GM18873 (cell line): ENCODE measurements at regions not wholly inside any gene's neighbourhood (a gene's known extent, or its start where the extent isn't known, plus 50 kb on each side); places are given as distances from the start of the nearest gene placed in this dataset.

ENCODE experiments used
- ATAC-seq: cut with Tn5 transposase; IDR thresholded peaks from one replicate; pipeline ENCODE4 v1.9.1; 2021; ENCODE audit warnings: mild to moderate bottlenecking, moderate library complexity, moderate number of reproducible peaks; ENCODE audit not compliant: unreplicated experiment, low FRiP score

- ATAC-seq = no peak
Observed at GRCh38 chr14:36047912-36048311, 128.6 kb downstream of the PTCSC3 start.

- ATAC-seq = no peak
Observed at GRCh38 chr14:36035675-36036074, 140.8 kb downstream of the PTCSC3 start.

- ATAC-seq = no peak
Observed at GRCh38 chr14:36028665-36029064, 147.9 kb downstream of the PTCSC3 start.

- no peak for ATAC-seq
Observed at GRCh38 chr14:36028218-36028617, 148.3 kb downstream of the PTCSC3 start.

GRCh38 chr14:36027354-36027753 is 149.2 kb downstream of the PTCSC3 start:
- ATAC-seq = no peak

- no peak for ATAC-seq
Observed at GRCh38 chr14:36022765-36023410, 153.6 kb downstream of the PTCSC3 start.

GRCh38 chr14:36021591-36022320 is 154.8 kb downstream of the PTCSC3 start:
- no peak for ATAC-seq

GRCh38 chr14:36021030-36021422 is 155.5 kb downstream of the PTCSC3 start:
- peak; percentile 44 for ATAC-seq

- no peak for ATAC-seq
Observed at GRCh38 chr14:36020120-36021029, 156.1 kb downstream of the PTCSC3 start.

- ATAC-seq = peak; percentile 92
Observed at GRCh38 chr14:36019126-36019525, 157.4 kb downstream of the PTCSC3 start.

- ATAC-seq = no peak
Observed at GRCh38 chr14:36014236-36014635, 162.3 kb downstream of the PTCSC3 start.

GRCh38 chr14:36013483-36013882 is 163.0 kb downstream of the PTCSC3 start:
- no peak for ATAC-seq

GRCh38 chr14:36012621-36013020 is 163.9 kb downstream of the PTCSC3 start:
- ATAC-seq = no peak

GRCh38 chr14:36009643-36010042 is 166.9 kb downstream of the PTCSC3 start:
- ATAC-seq = no peak

GRCh38 chr14:36006623-36007022 is 169.9 kb downstream of the PTCSC3 start:
- ATAC-seq = no peak

- ATAC-seq = no peak
Observed at GRCh38 chr14:36005670-36006069, 170.9 kb downstream of the PTCSC3 start.

GRCh38 chr14:36001936-36002335 is 174.6 kb downstream of the PTCSC3 start:
- no peak for ATAC-seq

- no peak for ATAC-seq
Observed at GRCh38 chr14:35999294-35999693, 173.2 kb downstream of the BRMS1L start.

GRCh38 chr14:35998303-35998702 is 172.2 kb downstream of the BRMS1L start:
- ATAC-seq = no peak

- ATAC-seq = no peak
Observed at GRCh38 chr14:35993684-35993960, 167.5 kb downstream of the BRMS1L start.
